GM21381 (cell line): ENCODE measurements at regions not wholly inside any gene's neighbourhood (a gene's known extent, or its start where the extent isn't known, plus 50 kb on each side); places are given as distances from the start of the nearest gene placed in this dataset.

Experiments
- ATAC-seq: cut with Tn5 transposase; IDR thresholded peaks from one replicate; pipeline ENCODE4 v1.9.1; 2021; ENCODE audit warnings: mild to moderate bottlenecking, moderate library complexity; ENCODE audit not compliant: unreplicated experiment

DNA sequence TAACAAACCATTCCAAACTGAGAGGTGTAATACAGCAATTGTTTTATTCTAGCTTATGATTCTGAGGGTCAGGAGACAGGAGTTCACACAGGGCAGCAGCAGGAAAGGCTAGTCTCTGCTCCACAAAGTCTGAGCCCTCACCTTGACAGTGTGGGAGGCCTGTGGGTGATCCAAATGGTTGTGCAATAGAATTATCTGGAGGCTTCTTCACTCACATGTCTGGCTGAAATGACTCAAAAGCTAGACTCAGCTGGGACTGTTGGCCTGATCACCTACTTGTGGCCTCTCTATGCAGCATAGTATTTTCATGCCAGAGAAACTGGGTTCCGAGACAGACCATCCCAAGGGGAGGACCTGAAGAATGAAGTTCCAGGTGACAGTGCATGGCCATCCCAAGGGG, 233.9 kb upstream of the UBE2E2 start:
- ATAC-seq = no peak

DNA sequence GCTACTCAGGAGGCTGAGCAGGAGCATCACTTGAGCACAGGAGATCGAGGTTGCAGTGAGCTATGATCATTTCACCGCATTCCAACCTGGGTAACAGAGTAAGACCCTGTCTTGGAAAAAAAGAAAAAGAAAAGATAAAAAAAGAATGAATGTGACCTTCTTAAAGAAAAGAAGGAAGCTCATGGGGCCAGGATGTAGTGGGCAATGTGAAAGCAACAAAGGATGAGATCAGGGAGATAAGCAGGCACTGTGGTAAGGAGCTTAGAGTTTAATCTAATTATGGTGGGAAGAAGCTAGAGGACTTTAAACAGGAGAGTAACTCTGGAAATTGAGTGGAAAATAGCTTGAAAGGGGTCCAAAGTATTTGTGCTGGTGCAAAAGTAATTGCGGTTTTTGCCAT, 231.6 kb upstream of the UBE2E2 start:
- no peak for ATAC-seq

DNA sequence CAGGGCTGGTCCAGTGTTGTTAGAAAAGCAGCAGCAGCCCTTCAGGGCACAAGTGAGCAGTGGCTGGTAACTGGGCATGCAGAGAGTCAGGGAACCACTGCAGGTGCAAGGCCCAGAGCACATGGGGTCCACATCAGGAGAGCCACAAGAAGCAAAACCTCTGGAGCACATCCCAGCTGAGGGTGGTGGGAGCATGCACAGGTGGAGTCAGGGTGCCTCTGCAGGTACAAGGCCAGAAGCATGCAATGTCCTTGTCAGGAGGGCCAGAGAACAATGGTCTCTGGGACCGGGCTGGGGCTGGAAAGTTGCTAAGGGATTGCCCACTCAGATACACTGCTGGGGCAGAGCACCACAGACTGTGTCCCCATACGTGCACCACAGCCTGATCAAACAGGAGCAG, 226.1 kb upstream of the UBE2E2 start:
- ATAC-seq = no peak

DNA sequence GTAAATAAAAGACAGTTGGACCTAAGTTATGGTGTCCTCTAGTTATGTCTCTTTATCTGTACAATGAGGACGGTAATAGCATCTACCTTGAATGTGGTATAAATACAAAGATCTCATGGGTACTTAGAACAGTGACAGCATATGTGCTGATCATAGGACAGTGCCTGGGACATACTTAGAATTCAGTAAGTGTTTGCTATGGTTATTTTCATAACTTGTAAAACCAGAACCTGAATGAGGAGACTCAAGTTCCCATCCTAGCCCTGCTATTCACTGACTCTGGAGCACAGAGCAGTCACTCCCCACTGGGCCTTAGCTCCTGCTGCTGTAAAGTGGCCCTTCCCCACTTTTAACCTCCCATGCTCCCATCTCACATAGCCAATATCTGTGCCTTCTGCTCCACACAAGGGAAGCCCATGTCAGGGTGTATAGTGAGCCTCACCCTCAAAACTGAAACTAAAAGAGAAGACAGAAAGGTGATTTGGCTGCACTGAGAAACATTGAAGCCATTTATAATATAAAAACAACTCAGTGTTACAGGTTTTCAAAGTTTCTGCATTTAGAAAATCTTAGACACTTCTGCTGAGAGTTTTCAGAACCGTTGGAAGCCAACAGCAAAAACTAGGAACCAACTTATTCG, 225.4 kb upstream of the UBE2E2 start:
- ATAC-seq = peak; percentile 73

DNA sequence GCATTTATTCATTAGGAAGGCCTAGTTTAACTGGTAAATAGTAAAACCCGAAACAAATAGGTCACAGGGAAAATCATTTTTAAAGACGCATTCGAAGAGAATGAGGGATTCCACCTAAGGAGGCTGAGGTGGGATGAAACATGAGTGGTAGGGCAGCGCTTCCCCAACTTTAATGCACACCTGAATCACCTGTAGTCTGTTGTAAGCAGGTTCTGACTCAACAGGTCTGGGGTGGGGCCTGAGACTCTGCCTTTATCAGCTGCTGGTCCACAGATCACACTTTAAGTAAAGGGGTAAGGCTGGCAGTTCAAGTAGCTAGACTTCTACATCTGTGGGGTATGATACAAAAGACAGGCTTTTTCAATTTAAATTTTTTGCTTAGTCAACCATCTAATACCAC, 223.5 kb upstream of the UBE2E2 start:
- ATAC-seq = no peak

DNA sequence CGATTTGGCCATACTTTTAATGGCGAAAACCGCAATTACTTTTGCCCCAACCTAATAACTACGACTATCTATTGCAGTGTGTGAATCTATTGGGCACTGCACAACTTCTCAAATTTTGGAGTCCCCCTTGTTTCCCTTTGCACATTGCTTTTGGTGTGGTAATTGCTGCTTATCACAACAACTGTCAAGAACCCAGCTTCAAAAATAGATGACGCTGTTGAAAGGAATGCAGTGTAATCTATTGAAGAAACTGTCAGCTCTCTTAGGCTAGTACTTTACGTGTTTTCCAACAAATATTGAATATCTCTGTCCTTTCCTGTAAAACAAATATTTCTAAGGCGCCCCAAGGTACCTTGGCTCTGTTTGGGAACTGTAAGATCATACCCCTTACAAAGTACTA, 222.8 kb upstream of the UBE2E2 start:
- ATAC-seq = no peak

DNA sequence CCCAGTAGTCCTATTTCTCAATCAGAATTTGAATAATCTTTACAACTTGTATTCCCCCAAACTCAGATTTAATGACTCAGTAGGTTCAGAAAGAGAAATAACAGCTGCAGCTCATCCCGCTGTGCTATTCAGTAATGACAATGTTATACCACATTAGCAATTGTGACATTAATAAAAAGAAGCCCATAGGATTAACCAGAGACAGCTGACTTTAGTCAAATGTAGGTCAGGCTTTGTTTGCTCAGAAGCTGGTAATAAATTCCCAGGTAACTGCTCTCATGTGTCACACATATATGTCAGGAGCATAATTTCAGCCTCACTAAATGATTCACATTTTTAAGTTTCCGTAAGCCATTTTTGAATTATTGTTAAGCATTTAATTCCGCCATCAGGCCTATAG, 222.0 kb upstream of the UBE2E2 start:
- no peak for ATAC-seq

DNA sequence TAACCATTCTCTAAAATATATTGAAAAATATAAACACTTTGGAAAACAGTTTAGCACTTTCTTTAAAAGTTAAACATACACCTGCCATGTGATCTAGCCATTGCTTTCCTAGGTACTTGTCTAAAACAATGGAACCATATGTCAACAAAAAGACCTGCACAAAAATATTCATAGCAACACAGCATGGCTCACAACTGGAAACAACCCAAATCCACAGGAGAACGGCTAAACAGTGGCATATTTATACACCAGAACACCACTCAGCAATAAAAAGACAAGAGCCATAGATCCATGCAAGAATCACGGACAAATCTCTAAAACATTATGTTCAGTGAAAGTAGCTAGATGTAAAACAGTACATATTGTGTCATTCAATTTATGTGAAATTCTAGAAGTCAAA, 221.3 kb upstream of the UBE2E2 start:
- no peak for ATAC-seq

DNA sequence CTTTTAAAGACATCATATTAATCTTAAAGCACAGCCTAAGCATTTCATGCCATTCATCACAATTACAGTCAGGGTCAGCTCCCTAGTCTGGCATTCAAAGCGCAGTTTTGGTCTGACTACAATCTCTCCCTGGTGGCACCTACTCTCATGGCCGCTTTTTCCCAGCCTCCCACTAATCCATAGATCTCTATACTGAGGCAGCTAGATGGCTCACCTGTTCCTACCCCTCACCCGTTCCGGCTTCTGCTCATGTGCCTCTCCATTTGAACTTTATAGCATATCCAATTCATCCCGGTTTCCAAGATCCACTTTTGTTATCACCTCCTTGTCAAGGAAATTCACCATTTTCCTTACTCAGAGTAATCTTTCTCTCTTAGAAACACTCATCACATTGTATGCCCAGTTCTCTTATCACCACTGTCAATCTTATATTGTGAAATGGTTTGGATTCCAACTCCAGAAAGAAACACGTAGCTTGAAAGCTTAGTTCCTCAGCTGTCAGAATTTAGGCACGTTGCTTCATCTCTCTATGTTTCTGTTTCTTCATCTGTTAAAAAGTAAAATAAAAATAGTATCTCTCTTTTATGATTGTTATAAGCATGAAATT, 220.0 kb upstream of the UBE2E2 start:
- ATAC-seq = no peak

DNA sequence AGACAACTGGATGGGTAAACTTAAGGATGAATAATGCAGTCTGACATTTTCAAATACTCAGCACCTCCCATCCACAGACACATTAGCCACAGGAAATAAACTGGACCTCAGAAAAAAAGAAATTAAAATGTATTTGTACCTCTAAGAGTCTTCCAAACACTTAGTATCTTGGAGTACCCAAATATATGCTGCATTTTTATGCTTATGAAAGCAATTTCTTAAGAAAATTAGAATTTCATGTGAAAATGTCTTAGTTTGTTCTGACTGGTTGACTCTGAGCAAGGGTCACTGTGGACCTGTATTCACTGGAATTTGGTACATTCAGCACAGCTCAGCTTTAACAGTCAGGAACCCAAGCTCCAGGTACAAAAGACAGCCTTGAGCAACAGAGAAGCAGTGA, 216.2 kb upstream of the UBE2E2 start:
- ATAC-seq = no peak

DNA sequence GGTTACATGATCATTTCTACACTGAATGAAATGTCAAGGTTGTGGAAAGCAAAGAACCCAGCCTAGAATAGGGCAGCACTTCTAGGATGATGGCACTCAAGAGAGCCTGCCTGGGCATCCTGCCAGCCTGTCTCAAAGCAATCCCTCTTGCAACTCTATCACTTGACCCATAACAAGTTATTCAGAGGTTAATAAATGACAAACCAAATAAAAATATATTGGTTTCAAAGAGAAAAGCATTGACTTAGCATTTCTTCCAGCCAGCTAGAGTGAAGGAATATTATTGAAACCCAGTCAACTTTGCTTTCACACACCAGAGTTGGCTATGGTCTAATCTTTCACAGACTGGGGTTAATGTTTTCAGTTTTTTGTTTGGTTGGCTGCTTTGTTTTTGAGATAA, 214.6 kb upstream of the UBE2E2 start:
- ATAC-seq = no peak

DNA sequence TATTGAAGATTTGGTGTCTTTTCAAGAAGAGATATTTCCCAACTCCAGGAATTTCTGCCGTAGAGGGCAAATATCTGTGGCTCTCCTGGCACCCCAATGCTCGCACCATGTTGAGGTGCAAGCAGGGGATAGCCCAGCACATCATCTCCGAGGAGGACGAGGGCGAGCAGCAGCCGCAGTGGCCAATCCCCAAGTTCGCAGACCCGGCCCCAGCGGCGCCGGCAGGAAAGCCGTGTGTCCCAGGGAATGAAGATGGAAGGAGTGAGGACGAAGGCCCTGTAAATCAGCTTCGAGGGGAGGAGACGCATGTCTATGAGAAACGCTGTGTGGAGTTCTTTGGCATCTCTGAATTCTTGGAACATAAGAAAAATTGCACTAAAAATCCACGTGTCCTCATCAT, 213.4 kb upstream of the UBE2E2 start:
- ATAC-seq = no peak

DNA sequence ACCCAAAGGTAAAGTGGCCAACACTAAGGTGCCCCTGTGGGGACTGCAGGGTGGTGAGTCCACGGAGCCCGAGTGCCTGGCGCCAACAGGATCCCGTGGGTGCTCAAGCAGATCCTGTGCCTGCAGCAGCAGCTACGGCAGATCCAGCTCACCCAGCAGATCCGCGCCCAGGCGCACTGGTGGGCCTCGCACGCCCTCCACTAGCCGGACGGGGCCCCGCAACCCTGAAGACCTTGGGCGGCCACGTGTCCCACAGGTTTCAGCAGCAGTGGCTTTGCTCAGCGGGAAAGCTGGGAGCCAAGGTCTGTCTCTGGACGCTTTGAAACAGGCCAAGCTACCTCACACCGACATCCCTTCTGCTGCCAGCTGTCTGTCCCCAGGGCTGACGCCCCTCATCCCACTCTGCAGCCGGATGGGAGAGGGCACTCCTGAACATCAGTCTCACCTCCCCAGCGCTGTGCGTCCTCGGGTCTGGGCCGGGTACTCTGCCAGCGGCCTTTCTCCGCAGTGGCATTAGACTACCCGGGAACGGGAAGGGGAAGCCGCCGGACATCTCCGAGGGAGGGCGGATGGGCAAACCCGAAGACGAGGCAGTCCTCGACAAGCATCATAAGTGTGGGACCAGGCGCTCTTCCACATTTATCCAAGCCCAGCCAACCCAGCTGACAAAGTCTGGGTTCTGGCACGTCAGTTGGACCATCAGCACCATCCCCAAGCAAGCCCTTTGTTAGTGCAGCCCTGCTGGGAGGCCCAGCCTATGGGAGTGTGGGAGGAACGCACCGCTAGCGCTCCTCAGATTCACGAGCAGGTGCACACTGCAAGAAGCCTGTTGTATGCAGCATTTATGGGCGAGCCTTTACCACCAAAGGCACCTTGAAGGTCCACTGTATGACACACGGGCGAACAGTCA, 212.6 kb upstream of the UBE2E2 start:
- ATAC-seq = no peak

DNA sequence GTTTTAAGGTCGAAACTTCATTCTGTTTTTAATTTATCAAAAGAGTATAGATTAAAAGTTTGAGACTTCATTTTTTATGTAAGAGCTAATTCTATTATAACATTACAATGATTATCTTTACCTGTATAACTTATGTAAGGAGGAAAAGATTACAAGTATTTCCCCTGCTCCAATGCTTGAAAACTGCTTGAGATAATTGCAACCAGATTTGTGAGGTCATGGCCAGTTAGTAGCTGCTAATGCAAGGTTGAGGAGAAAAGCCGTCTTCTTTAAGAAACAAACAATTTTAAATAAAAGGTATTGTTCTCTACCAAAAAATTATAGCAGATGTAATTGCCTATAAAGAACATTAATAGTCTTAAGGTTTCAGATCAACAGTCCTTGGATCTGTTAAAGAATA, 208.3 kb upstream of the UBE2E2 start:
- ATAC-seq = no peak

DNA sequence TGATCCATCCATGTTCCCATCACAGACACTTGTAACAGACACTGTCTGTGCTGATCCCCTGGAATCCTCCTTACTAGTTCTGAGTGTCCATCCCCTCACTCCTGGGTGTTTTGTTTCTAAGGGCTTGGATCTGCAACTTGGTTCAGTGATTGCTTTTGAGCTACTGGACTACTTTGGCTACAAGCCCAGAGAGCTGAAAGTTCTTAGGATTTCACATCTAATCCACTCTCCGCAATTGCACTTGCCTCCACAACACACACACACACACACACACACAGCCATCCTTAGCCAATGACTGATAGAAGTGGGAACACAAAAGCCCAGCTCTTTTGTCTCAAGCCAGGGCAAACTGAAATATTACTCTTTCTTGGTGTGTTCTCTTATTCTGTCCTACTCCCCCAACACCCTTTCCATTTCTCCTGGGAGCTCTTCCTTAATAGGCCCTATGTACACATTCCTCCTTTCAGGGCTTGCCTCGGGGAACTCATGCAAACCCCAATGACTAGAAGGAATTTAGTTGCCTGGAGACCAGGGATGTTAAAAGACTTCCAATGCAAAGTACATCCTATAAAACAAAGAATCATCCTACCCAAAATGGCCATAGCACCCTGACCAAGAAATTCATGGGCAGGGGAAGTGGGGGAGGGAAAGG, 206.1 kb upstream of the UBE2E2 start:
- no peak for ATAC-seq

DNA sequence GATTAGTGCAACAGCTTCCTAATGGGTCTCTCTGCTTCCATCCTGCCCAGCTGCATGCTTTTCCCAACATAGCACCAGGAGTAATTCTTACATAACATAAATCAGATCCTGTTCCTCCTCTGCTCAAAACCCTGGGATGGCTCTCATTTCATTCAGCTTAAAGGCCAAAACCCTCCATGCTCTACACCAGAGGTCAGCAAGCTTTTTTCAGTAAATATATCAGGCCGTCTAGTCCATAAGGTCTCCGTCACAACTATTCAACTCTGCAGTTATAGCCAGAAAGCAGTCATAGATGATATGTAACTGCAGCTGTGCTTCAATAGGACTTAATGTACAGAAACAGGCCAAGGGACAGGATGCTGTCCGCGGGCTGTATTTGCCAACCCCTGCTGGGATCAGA, 202.8 kb upstream of the UBE2E2 start:
- no peak for ATAC-seq

DNA sequence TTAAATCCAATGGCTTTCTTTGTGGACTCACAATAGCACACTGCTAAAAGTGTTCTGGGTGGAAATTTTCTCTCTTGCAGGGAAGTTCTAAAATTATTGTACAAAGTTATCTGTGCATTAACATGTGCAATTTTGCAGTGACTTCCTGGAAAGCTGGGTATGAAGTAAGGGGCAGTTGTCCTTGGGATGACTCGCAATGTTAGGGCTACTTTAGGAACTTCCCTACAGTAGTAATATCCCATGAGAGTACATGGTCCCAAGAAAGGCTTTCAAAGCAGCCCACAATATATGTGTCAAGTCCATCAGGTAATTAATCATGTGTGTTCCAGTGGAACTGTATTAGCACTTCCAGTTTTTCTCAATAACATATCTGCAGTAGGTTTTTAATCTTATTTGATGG, 201.0 kb upstream of the UBE2E2 start:
- ATAC-seq = no peak

DNA sequence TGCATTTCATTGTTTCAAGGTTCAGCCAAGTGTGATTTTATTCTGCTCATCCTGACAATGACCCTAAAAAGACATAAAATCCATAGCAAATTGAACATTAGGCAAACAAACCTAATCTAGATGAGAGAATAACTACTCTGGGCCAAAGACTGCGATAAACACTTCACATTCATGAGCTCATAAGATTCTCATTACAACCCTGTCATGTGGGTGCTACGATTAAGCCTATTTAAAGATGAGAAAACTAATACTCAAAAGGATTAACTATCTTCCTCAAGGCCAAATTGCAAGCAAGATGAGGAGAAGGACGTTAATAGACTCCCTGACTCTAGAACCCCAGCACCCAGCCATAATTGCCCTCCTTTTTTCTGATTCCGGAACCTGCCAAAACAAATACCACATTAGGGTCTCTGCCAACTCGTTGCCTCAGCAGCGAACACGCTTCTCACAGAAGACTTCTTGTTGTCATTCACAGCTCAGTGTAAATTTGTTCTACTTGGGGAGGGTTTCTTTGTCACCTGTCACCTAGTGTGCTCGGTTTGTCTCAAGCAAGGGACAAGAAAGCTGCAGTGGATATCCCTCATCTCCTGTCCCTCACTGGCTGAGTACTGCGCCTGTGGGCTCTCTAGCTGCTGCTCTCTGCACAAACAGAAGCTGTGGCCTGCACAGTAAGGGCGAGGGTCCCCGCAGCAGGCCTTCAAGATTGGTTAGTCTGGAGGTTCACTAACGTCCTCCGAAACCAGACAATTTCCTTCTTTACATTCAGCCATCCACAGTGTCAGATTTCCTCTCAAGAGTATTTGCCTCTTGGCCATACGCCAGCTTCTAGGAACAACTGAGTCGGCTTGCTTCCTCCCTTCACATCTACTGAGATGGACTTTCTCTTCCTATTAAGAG, 200.0 kb upstream of the UBE2E2 start:
- ATAC-seq = no peak

DNA sequence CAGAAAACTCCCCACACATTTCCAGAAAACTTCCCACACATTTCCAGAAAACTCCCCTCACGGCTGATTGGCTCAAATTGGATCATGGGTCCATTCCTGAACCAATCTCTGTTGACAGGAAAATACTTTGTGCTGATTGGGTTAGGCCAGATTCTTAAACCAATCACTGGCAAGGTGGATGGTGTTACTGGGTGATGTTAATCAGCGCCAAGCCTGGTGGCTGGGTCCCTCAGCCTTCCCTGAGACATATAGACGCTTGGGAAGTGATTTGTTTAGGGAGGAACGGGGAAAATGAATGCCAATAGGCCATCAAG, 199.4 kb upstream of the UBE2E2 start:
- ATAC-seq = no peak

DNA sequence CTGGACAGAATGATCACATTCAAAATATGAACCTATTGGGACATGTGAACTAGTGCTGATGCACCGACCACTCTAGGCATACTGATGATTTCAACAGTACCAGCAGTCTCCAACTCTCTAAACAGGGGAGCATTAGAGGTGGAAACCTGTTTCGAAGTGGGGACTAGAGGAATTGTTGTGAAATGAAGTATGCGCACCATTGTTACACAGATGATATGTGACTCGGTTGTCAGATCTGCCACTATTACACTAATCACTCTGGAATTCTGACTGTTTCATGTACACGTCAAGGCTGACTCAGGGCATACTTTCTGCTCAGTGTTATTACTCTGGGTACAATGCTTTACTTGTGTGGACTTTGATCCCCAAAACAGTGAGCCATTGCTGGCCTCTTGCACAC, 198.2 kb upstream of the UBE2E2 start:
- no peak for ATAC-seq

DNA sequence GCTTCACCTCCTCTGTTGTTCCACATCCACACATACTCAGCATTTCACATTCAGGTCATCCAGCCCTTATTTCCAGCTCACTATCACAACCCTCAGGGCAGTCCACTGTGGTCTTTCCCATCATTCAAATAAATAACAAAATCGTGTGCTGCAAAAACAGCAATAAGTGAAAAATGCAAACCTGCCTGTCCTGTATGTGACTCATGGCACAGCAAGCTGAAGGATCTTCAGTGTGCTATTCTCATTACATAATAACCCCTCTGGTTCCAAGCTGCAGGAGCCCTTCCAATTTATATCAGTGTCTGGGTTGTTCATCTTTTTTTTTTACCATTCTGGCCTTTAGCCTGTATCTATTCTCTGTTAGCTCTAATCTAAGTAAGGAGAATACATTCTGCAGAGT, 185.3 kb upstream of the UBE2E2 start:
- no peak for ATAC-seq
